ENCODE measurements at regions not wholly inside any gene's neighbourhood (a gene's known extent, or its start where the extent isn't known, plus 50 kb on each side); places are given as distances from the start of the nearest gene placed in this dataset.

GRCh38 chr1:72547412-72547811, 265.1 kb upstream of the NEGR1 start:
- H3K36me3 ChIP-seq, result no peaks in the 10 kb centered on the region
- H3K9me3 ChIP-seq, result no peaks in the 10 kb centered on the region
- H3K4me3 ChIP-seq, result no peak overlapping the region
- DNase-seq (ENCODE audit: low spot score) (no peak), ATAC-seq (ENCODE audit: insufficient number of reproducible peaks, low FRiP score, low read depth) (no peak)
- no peak overlapping the region for H3K27ac ChIP-seq
- H3K4me1 ChIP-seq (ENCODE audit: control insufficient read depth in 1 of 2, low read depth in 2 of 2), result no peaks in the 10 kb centered on the region
- TF ChIP-seq, protein P1, sequence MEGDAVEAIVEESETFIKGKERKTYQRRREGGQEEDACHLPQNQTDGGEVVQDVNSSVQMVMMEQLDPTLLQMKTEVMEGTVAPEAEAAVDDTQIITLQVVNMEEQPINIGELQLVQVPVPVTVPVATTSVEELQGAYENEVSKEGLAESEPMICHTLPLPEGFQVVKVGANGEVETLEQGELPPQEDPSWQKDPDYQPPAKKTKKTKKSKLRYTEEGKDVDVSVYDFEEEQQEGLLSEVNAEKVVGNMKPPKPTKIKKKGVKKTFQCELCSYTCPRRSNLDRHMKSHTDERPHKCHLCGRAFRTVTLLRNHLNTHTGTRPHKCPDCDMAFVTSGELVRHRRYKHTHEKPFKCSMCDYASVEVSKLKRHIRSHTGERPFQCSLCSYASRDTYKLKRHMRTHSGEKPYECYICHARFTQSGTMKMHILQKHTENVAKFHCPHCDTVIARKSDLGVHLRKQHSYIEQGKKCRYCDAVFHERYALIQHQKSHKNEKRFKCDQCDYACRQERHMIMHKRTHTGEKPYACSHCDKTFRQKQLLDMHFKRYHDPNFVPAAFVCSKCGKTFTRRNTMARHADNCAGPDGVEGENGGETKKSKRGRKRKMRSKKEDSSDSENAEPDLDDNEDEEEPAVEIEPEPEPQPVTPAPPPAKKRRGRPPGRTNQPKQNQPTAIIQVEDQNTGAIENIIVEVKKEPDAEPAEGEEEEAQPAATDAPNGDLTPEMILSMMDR (IDR thresholded peaks at IDR 0.05), result no peak
- no peaks in the 10 kb centered on the region for H3K27me3 ChIP-seq (replicated peaks; ENCODE audit: insufficient read depth)

DNA sequence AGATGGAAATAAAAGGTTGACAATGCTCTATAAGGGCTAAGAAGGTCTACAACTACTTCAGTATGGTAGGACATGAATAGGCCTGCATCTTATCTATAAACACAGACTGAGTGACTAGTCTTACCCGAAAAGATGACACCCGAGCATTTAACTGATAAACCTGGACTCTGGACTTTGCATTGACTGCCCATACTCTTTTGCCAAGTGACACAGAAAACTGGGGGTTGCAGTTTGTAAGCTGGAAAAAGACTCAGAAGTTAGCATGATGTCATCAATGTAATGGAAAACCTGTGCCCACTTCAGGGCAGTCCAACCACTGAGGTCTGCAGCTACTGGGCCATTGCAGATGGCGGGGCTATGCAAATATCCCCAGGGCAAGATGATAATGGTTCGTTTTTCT, 258.3 kb upstream of the NEGR1 start:
- TF ChIP-seq, protein P1 (IDR thresholded peaks at IDR 0.05), result no peak

GRCh38 chr1:72535470-72535869, 253.1 kb upstream of the NEGR1 start:
- H3K36me3 ChIP-seq, result no peaks in the 10 kb centered on the region
- TF ChIP-seq, protein P1 (IDR thresholded peaks at IDR 0.05), result no peak
- no peak for DNase-seq (ENCODE audit: low spot score)
- H3K4me3 ChIP-seq, result no peak overlapping the region
- no peak overlapping the region for H3K27ac ChIP-seq
- H3K27me3 ChIP-seq (replicated peaks; ENCODE audit: insufficient read depth), result no peaks in the 10 kb centered on the region
- H3K4me1 ChIP-seq (ENCODE audit: control insufficient read depth in 1 of 2, low read depth in 2 of 2), result no peaks in the 10 kb centered on the region
- peaks cover 3% of the 10 kb centered on the region for H3K9me3 ChIP-seq
- no peak for ATAC-seq (ENCODE audit: insufficient number of reproducible peaks, low FRiP score, low read depth)

More for the DNA sequence above, 258.3 kb upstream of the NEGR1 start:
- no peak overlapping the region for H3K4me3 ChIP-seq
- no peak overlapping the region for H3K27ac ChIP-seq
- no peaks in the 10 kb centered on the region for H3K27me3 ChIP-seq (replicated peaks; ENCODE audit: insufficient read depth)
- no peaks in the 10 kb centered on the region for H3K9me3 ChIP-seq
- H3K36me3 ChIP-seq, result no peaks in the 10 kb centered on the region
- DNase-seq (ENCODE audit: low spot score) (no peak), ATAC-seq (ENCODE audit: insufficient number of reproducible peaks, low FRiP score, low read depth) (no peak)
- H3K4me1 ChIP-seq (ENCODE audit: control insufficient read depth in 1 of 2, low read depth in 2 of 2), result no peaks in the 10 kb centered on the region

DNA sequence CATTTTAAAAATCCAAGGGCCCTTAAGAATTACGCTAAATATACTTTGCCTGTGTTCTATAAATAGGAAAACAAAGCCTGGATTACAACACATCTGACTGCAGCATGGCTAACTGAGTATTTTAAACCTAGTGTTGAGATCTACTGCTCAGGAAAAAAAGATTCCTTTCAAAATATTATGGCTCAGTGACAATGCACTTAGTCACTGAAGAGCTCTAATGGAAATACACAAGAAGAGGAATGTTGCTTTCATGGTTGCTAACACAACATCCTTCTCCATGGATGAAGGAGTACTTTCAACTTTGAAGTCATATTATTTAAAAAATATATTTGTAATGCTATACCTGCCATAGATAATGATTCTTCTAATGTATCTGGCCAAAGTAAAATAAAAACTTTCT, 248.3 kb upstream of the NEGR1 start:
- Histone ChIP-seq H3K27ac (no peak overlapping the region), H3K4me1 (ENCODE audit: control insufficient read depth in 1 of 2, low read depth in 2 of 2) (no peaks in the 10 kb centered on the region), H3K27me3 (replicated peaks; ENCODE audit: insufficient read depth) (no peaks in the 10 kb centered on the region), H3K36me3 (no peaks in the 10 kb centered on the region), H3K9me3 (peaks cover 4% of the 10 kb centered on the region), H3K4me3 (no peak overlapping the region)
- ATAC-seq (ENCODE audit: insufficient number of reproducible peaks, low FRiP score, low read depth), result no peak
- no peak for DNase-seq (ENCODE audit: low spot score)
- TF ChIP-seq, protein P1 (IDR thresholded peaks at IDR 0.05), result no peak

DNA sequence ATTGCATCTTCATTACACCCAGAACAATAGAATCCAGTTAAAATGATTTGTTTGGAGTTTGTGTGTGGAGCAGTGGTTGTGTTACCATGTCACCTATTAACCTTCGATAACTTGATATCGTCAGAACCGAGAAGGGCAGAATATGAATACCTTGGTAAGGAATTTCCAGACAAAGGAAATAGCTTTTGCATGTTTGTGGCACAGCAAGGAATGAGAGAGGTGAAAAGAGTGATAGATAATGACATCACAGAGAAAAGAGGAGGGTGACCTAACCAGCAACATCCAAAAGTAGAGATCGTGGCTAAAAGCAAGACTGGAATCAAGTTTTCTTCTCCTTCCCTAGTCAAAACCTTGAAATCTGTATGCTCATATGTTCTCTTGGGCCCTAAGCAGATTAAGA, 244.6 kb upstream of the NEGR1 start:
- Histone ChIP-seq H3K27me3 (replicated peaks; ENCODE audit: insufficient read depth) (no peaks in the 10 kb centered on the region), H3K36me3 (no peaks in the 10 kb centered on the region), H3K4me3 (no peak overlapping the region), H3K9me3 (peaks cover 4% of the 10 kb centered on the region), H3K27ac (no peak overlapping the region), H3K4me1 (ENCODE audit: control insufficient read depth in 1 of 2, low read depth in 2 of 2) (no peaks in the 10 kb centered on the region)
- DNase-seq (ENCODE audit: low spot score), result no peak
- no peak for ATAC-seq (ENCODE audit: insufficient number of reproducible peaks, low FRiP score, low read depth)
- TF ChIP-seq, protein P1 (IDR thresholded peaks at IDR 0.05), result no peak

Measured in thoracic aorta (tissue), 2 donors.